ENCODE measurements at regions not wholly inside any gene's neighbourhood (a gene's known extent, or its start where the extent isn't known, plus 50 kb on each side); places are given as distances from the start of the nearest gene placed in this dataset.

DNA sequence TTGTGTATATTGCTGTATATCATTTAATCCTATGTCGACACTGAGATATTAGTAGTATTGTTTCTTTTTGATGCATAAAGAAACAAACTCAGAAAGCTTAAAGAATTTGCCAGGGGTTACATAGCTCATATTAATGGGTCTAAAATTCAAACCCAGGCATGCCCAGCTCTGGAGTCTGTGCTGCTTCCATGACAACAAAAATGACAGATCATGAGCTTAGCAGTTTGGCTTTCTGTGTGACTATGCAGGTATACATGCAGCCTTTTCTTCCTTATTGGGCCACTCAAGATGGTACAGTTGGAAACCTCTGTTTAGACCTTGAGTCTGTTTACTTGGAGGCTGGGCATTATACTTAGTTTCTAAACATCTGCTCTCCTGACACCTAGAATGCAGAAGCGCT, 220.5 kb upstream of the TENM4 start:
- no peak overlapping the region for H4K8ac ChIP-seq (ENCODE audit: low read length)
- H2BK12ac ChIP-seq (ENCODE audit: low read length in 2 of 2) = no peak overlapping the region
- no peaks in the 10 kb centered on the region for H3K9me3 ChIP-seq (ENCODE audit: control insufficient read depth, low read length)
- no peaks in the 10 kb centered on the region for H3K4me1 ChIP-seq (ENCODE audit: control insufficient read depth, insufficient read depth, low read depth, low read length)
- no peak overlapping the region for H3K18ac ChIP-seq (ENCODE audit: low read depth in 1 of 2, low read length in 2 of 2)
- H4K91ac ChIP-seq (ENCODE audit: low read length) = no peak overlapping the region
- H3K9ac ChIP-seq (ENCODE audit: low read length) = no peak overlapping the region
- H3K79me1 ChIP-seq (replicated peaks; ENCODE audit: low read length, poor library complexity, severe bottlenecking) = no peaks in the 10 kb centered on the region
- DNase-seq = no peak
- no peak overlapping the region for H2BK5ac ChIP-seq (ENCODE audit: low read depth, low read length, poor library complexity, severe bottlenecking)
- H2BK120ac ChIP-seq (ENCODE audit: low read depth, low read length) = no peak overlapping the region
- WGBS = no CpG with 5 or more reads among the region's 2 CpGs
- no peak overlapping the region for H2AFZ ChIP-seq (ENCODE audit: low read depth, low read length)
- H3K14ac ChIP-seq (ENCODE audit: low read length in 2 of 2) = no peak overlapping the region
- H3K23ac ChIP-seq (ENCODE audit: low read length in 2 of 2) = no peak overlapping the region
- no peak overlapping the region for H2AK5ac ChIP-seq (ENCODE audit: low read length, severe bottlenecking)
- no peak overlapping the region for H3K4ac ChIP-seq (ENCODE audit: low read depth in 1 of 2, low read length in 2 of 2)
- no peak overlapping the region for H3K27ac ChIP-seq (ENCODE audit: low read length, poor library complexity, severe bottlenecking)
- no peaks in the 10 kb centered on the region for H3K27me3 ChIP-seq (ENCODE audit: control insufficient read depth in 1 of 2, insufficient read depth in 1 of 2, low read length in 2 of 2)
- H3K4me2 ChIP-seq (ENCODE audit: low read length, poor library complexity, severe bottlenecking) = no peak overlapping the region
- H3K36me3 ChIP-seq (ENCODE audit: control insufficient read depth in 1 of 2, insufficient read depth in 2 of 2, low read depth in 1 of 2, low read length in 2 of 2) = no peaks in the 10 kb centered on the region
- no peak overlapping the region for H2BK15ac ChIP-seq (ENCODE audit: low read depth, poor library complexity, severe bottlenecking)
- H3K4me3 ChIP-seq (ENCODE audit: insufficient read depth in 1 of 2, low read depth in 1 of 2, low read length in 2 of 2) = no peak overlapping the region

DNA sequence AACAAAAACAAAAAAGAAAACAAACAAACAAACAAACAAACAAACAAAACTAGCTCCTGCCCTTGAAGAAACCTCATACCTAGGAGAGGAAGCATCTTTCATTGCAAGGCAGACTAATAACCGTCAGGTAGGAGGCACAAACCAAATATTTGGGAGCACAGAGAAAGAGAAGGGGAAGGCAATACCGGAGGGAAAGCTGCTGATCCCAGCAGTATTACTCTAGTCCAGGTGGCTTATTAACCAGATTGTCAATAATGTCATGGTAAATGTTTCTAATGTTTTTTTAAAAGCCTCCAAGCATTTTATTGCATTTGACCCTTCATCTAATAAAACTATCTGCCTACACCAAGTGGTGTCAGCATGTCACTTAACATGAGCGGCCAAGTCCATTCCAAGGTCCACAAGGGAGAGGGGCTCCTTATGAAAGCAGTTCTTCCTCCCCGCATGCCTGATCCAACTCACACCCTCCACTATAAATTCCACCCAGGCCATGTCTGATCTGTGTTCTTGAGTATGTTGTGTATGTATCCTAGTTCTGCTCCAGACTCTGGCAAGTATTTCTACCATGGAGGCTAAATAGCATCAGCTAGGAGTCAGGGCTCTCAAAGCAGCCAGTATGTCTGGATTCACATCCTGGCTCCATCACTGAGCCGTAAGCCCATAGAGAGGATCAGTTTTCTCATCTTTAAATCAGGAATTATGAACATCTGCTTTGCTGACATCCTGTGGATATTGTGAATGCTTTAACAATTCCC, 208.1 kb upstream of the TENM4 start:
- Histone ChIP-seq H3K14ac (ENCODE audit: low read length in 2 of 2) (no peak overlapping the region), H4K8ac (ENCODE audit: low read length) (no peak overlapping the region), H2BK5ac (ENCODE audit: low read depth, low read length, poor library complexity, severe bottlenecking) (no peak overlapping the region), H3K4me1 (ENCODE audit: control insufficient read depth, insufficient read depth, low read depth, low read length) (no peaks in the 10 kb centered on the region), H3K4ac (ENCODE audit: low read depth in 1 of 2, low read length in 2 of 2) (no peak overlapping the region), H2BK120ac (ENCODE audit: low read depth, low read length) (no peak overlapping the region), H3K79me1 (replicated peaks; ENCODE audit: low read length, poor library complexity, severe bottlenecking) (no peaks in the 10 kb centered on the region), H3K4me2 (ENCODE audit: low read length, poor library complexity, severe bottlenecking) (no peak overlapping the region), H3K18ac (ENCODE audit: low read depth in 1 of 2, low read length in 2 of 2) (no peak overlapping the region), H2AK5ac (ENCODE audit: low read length, severe bottlenecking) (no peak overlapping the region), H3K4me3 (ENCODE audit: insufficient read depth in 1 of 2, low read depth in 1 of 2, low read length in 2 of 2) (no peak overlapping the region), H3K27me3 (ENCODE audit: control insufficient read depth in 1 of 2, insufficient read depth in 1 of 2, low read length in 2 of 2) (no peaks in the 10 kb centered on the region), H3K9me3 (ENCODE audit: control insufficient read depth, low read length) (no peaks in the 10 kb centered on the region), H4K91ac (ENCODE audit: low read length) (no peak overlapping the region), H3K36me3 (ENCODE audit: control insufficient read depth in 1 of 2, insufficient read depth in 2 of 2, low read depth in 1 of 2, low read length in 2 of 2) (no peaks in the 10 kb centered on the region), H3K23ac (ENCODE audit: low read length in 2 of 2) (no peak overlapping the region), H2AFZ (ENCODE audit: low read depth, low read length) (no peak overlapping the region), H3K27ac (ENCODE audit: low read length, poor library complexity, severe bottlenecking) (no peak overlapping the region), H2BK12ac (ENCODE audit: low read length in 2 of 2) (no peak overlapping the region), H3K9ac (ENCODE audit: low read length) (no peak overlapping the region), H2BK15ac (ENCODE audit: low read depth, poor library complexity, severe bottlenecking) (no peak overlapping the region)
- 90% methylated on average over 3 of the region's 5 CpGs for WGBS
- DNase-seq = no peak

DNA sequence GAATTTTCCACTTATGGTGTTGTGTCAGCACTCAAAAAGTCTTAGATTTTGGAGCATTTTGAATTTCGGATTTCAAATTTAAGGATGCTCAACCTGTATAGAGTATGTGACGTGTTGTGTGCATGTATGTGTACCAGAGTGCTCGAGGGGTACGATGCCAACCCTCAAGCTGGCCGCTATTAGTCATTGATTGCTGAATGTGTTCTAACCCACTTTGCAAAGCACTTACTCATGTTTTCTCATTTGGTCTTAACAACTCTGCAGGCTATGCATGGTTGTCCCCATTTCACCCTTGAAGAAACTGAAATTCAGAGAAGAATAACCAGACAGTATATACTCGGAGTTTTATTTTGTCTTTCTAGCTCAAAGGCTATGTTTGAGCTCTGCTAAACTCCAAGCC, 196.4 kb upstream of the TENM4 start:
- no peak for DNase-seq
- no peak overlapping the region for H4K91ac ChIP-seq (ENCODE audit: low read length)
- no peak overlapping the region for H2AK5ac ChIP-seq (ENCODE audit: low read length, severe bottlenecking)

DNA sequence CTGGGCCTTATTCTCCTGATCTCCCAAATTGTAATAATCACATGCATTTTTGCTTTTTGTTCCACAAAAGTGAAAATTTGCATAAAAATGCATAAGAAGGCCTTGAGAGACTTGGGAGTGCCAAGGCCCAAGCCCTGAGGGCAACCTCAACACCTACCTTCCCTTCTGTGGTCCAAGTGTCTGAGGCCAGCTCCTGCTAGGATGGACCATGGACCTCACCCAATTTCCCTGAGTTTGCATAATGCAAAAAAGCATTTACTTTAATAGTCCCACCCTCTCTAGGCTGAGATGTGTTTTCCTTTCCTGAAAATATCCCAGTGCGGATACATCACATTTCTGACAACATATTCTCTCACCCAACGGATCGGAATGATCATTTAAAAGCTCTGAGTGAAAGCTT, 194.1 kb upstream of the TENM4 start:
- Histone ChIP-seq H3K27me3 (ENCODE audit: control insufficient read depth in 1 of 2, insufficient read depth in 1 of 2, low read length in 2 of 2) (no peaks in the 10 kb centered on the region), H3K23ac (ENCODE audit: low read length in 2 of 2) (no peak overlapping the region), H2BK15ac (ENCODE audit: low read depth, poor library complexity, severe bottlenecking) (no peak overlapping the region), H3K9me3 (ENCODE audit: control insufficient read depth, low read length) (no peaks in the 10 kb centered on the region), H3K4me2 (ENCODE audit: low read length, poor library complexity, severe bottlenecking) (no peak overlapping the region), H3K79me1 (replicated peaks; ENCODE audit: low read length, poor library complexity, severe bottlenecking) (no peaks in the 10 kb centered on the region), H2AK5ac (ENCODE audit: low read length, severe bottlenecking) (no peak overlapping the region), H3K9ac (ENCODE audit: low read length) (no peak overlapping the region), H3K27ac (ENCODE audit: low read length, poor library complexity, severe bottlenecking) (no peak overlapping the region), H4K91ac (ENCODE audit: low read length) (no peak overlapping the region), H3K14ac (ENCODE audit: low read length in 2 of 2) (no peak overlapping the region), H2BK5ac (ENCODE audit: low read depth, low read length, poor library complexity, severe bottlenecking) (no peak overlapping the region), H3K4ac (ENCODE audit: low read depth in 1 of 2, low read length in 2 of 2) (no peak overlapping the region), H3K4me3 (ENCODE audit: insufficient read depth in 1 of 2, low read depth in 1 of 2, low read length in 2 of 2) (no peak overlapping the region), H2AFZ (ENCODE audit: low read depth, low read length) (no peak overlapping the region), H3K4me1 (ENCODE audit: control insufficient read depth, insufficient read depth, low read depth, low read length) (no peaks in the 10 kb centered on the region), H4K8ac (ENCODE audit: low read length) (no peak overlapping the region), H3K36me3 (ENCODE audit: control insufficient read depth in 1 of 2, insufficient read depth in 2 of 2, low read depth in 1 of 2, low read length in 2 of 2) (no peaks in the 10 kb centered on the region), H2BK12ac (ENCODE audit: low read length in 2 of 2) (no peak overlapping the region), H3K18ac (ENCODE audit: low read depth in 1 of 2, low read length in 2 of 2) (no peak overlapping the region), H2BK120ac (ENCODE audit: low read depth, low read length) (no peak overlapping the region)
- WGBS = 91% methylated on average over 3 of the region's 3 CpGs
- no peak for DNase-seq

More for the DNA sequence above, 196.4 kb upstream of the TENM4 start:
- Histone ChIP-seq H2AFZ (ENCODE audit: low read depth, low read length) (no peak overlapping the region), H3K18ac (ENCODE audit: low read depth in 1 of 2, low read length in 2 of 2) (no peak overlapping the region), H3K79me1 (replicated peaks; ENCODE audit: low read length, poor library complexity, severe bottlenecking) (no peaks in the 10 kb centered on the region), H3K27ac (ENCODE audit: low read length, poor library complexity, severe bottlenecking) (no peak overlapping the region), H2BK12ac (ENCODE audit: low read length in 2 of 2) (no peak overlapping the region), H3K23ac (ENCODE audit: low read length in 2 of 2) (no peak overlapping the region), H3K14ac (ENCODE audit: low read length in 2 of 2) (no peak overlapping the region), H2BK5ac (ENCODE audit: low read depth, low read length, poor library complexity, severe bottlenecking) (no peak overlapping the region), H3K9ac (ENCODE audit: low read length) (no peak overlapping the region), H3K9me3 (ENCODE audit: control insufficient read depth, low read length) (no peaks in the 10 kb centered on the region), H3K4ac (ENCODE audit: low read depth in 1 of 2, low read length in 2 of 2) (no peak overlapping the region), H2BK120ac (ENCODE audit: low read depth, low read length) (no peak overlapping the region), H3K27me3 (ENCODE audit: control insufficient read depth in 1 of 2, insufficient read depth in 1 of 2, low read length in 2 of 2) (no peaks in the 10 kb centered on the region), H2BK15ac (ENCODE audit: low read depth, poor library complexity, severe bottlenecking) (no peak overlapping the region), H3K4me2 (ENCODE audit: low read length, poor library complexity, severe bottlenecking) (no peak overlapping the region), H3K4me3 (ENCODE audit: insufficient read depth in 1 of 2, low read depth in 1 of 2, low read length in 2 of 2) (no peak overlapping the region), H3K4me1 (ENCODE audit: control insufficient read depth, insufficient read depth, low read depth, low read length) (no peaks in the 10 kb centered on the region), H4K8ac (ENCODE audit: low read length) (no peak overlapping the region), H3K36me3 (ENCODE audit: control insufficient read depth in 1 of 2, insufficient read depth in 2 of 2, low read depth in 1 of 2, low read length in 2 of 2) (no peaks in the 10 kb centered on the region)
- WGBS = 65% methylated on average over 6 of the region's 6 CpGs
